ENCODE measurements at regions not wholly inside any gene's neighbourhood (a gene's known extent, or its start where the extent isn't known, plus 50 kb on each side); places are given as distances from the start of the nearest gene placed in this dataset.

DNA sequence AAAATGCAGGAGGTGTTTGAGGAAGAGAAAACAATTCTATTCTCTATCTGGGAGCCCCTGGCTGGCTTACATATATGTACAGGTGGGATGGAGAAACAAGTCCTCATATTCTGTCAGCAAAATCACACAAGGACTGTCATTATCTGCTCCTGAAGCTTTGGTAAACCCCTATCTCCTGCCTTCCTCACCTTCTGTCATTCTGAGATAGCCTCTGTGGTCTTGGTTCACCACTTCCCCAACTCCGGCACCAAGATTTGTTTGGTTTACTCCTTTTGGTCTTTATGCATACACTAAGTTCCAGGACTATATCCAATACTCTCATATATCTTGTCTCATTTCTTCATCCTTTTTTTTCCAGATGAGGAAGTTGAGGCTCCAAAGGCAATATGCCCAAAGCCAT is 551.1 kb downstream of the PLPP3 start (continued):
- peak in 1 of 2 experiments; percentile 25; a peak in 1 of 4 replicates for TF ChIP-seq BHLHE40 (IDR thresholded peaks at IDR 0.05; ENCODE audit: borderline replicate concordance in 1 of 2, low read depth in 2 of 2, low read length in 1 of 2)
- TF ChIP-seq RUNX3 (IDR thresholded peaks at IDR 0.05; ENCODE audit: low read length) = peak; percentile 94
- no peak for TF ChIP-seq SMAD5 (IDR thresholded peaks at IDR 0.05; ENCODE audit: low read depth)
- 0 out of 2 replicates have a peak, but pooled peaks have one; percentile 44 for TF ChIP-seq PAX5 (IDR thresholded peaks at IDR 0.05; ENCODE audit: borderline replicate concordance, low read depth, low read length)
- 0 out of 2 replicates have a peak, but pooled peaks have one; percentile 23 for TF ChIP-seq TCF7 (IDR thresholded peaks at IDR 0.05; ENCODE audit: borderline replicate concordance)
- TF ChIP-seq, protein P1, sequence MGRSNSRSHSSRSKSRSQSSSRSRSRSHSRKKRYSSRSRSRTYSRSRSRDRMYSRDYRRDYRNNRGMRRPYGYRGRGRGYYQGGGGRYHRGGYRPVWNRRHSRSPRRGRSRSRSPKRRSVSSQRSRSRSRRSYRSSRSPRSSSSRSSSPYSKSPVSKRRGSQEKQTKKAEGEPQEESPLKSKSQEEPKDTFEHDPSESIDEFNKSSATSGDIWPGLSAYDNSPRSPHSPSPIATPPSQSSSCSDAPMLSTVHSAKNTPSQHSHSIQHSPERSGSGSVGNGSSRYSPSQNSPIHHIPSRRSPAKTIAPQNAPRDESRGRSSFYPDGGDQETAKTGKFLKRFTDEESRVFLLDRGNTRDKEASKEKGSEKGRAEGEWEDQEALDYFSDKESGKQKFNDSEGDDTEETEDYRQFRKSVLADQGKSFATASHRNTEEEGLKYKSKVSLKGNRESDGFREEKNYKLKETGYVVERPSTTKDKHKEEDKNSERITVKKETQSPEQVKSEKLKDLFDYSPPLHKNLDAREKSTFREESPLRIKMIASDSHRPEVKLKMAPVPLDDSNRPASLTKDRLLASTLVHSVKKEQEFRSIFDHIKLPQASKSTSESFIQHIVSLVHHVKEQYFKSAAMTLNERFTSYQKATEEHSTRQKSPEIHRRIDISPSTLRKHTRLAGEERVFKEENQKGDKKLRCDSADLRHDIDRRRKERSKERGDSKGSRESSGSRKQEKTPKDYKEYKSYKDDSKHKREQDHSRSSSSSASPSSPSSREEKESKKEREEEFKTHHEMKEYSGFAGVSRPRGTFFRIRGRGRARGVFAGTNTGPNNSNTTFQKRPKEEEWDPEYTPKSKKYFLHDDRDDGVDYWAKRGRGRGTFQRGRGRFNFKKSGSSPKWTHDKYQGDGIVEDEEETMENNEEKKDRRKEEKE (IDR thresholded peaks at IDR 0.05) = no peak
- 0 out of 2 replicates have a peak, but pooled peaks have one; percentile 27 for TF ChIP-seq GATAD2B (conservative IDR thresholded peaks at IDR 0.05; ENCODE audit: low read depth)
- TF ChIP-seq FOS (IDR thresholded peaks at IDR 0.05; ENCODE audit: borderline replicate concordance, extremely low read depth, insufficient read length) = no peak
- no peak for TF ChIP-seq ASH2L (IDR thresholded peaks at IDR 0.05; ENCODE audit: borderline replicate concordance, low read depth)
- no peak for TF ChIP-seq ZBED1 (IDR thresholded peaks at IDR 0.05; ENCODE audit: borderline replicate concordance)
- no peak for TF ChIP-seq RAD21 (IDR thresholded peaks at IDR 0.05; ENCODE audit: insufficient read depth, low read depth, low read length)
- TF ChIP-seq YBX1 (IDR thresholded peaks at IDR 0.05) = no peak
- peak; percentile 71; the same call in 1 of the 2 replicates for TF ChIP-seq BCL11A (IDR thresholded peaks at IDR 0.05; ENCODE audit: low read depth, low read length)
- TF ChIP-seq, protein P2, sequence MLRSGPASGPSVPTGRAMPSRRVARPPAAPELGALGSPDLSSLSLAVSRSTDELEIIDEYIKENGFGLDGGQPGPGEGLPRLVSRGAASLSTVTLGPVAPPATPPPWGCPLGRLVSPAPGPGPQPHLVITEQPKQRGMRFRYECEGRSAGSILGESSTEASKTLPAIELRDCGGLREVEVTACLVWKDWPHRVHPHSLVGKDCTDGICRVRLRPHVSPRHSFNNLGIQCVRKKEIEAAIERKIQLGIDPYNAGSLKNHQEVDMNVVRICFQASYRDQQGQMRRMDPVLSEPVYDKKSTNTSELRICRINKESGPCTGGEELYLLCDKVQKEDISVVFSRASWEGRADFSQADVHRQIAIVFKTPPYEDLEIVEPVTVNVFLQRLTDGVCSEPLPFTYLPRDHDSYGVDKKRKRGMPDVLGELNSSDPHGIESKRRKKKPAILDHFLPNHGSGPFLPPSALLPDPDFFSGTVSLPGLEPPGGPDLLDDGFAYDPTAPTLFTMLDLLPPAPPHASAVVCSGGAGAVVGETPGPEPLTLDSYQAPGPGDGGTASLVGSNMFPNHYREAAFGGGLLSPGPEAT (IDR thresholded peaks at IDR 0.05; ENCODE audit: low read depth) = peak; percentile 90
- TF ChIP-seq, protein P3, sequence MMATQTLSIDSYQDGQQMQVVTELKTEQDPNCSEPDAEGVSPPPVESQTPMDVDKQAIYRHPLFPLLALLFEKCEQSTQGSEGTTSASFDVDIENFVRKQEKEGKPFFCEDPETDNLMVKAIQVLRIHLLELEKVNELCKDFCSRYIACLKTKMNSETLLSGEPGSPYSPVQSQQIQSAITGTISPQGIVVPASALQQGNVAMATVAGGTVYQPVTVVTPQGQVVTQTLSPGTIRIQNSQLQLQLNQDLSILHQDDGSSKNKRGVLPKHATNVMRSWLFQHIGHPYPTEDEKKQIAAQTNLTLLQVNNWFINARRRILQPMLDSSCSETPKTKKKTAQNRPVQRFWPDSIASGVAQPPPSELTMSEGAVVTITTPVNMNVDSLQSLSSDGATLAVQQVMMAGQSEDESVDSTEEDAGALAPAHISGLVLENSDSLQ (IDR thresholded peaks at IDR 0.05) = peak; percentile 25; the same call in 1 of the 2 replicates
- TF ChIP-seq ETV6 (conservative IDR thresholded peaks at IDR 0.05 in 1 of 2, IDR thresholded peaks at IDR 0.05 in 1 of 2; ENCODE audit: borderline replicate concordance in 1 of 2, low read depth in 1 of 2) = peak in 1 of 2 experiments; percentile 69; a peak in 2 of 4 replicates
- TF ChIP-seq, protein P4, sequence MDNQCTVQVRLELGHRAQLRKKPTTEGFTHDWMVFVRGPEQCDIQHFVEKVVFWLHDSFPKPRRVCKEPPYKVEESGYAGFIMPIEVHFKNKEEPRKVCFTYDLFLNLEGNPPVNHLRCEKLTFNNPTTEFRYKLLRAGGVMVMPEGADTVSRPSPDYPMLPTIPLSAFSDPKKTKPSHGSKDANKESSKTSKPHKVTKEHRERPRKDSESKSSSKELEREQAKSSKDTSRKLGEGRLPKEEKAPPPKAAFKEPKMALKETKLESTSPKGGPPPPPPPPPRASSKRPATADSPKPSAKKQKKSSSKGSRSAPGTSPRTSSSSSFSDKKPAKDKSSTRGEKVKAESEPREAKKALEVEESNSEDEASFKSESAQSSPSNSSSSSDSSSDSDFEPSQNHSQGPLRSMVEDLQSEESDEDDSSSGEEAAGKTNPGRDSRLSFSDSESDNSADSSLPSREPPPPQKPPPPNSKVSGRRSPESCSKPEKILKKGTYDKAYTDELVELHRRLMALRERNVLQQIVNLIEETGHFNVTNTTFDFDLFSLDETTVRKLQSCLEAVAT (IDR thresholded peaks at IDR 0.05) = peak; percentile 78
- no peak for TF ChIP-seq STAT1 (conservative IDR thresholded peaks at IDR 0.05)
- peak; percentile 31; the same call in 1 of the 2 replicates for TF ChIP-seq BACH1 (IDR thresholded peaks at IDR 0.05; ENCODE audit: borderline replicate concordance)
- TF ChIP-seq MTA2 (IDR thresholded peaks at IDR 0.05; ENCODE audit: low read depth) = peak; percentile 83
- no peak for TF ChIP-seq SRF (IDR thresholded peaks at IDR 0.05; ENCODE audit: low read depth in 2 of 2, low read length in 2 of 2)
- no peak for TF ChIP-seq ZNF384 (IDR thresholded peaks at IDR 0.05; ENCODE audit: borderline replicate concordance, low read depth, low read length)
- no peak for TF ChIP-seq TCF3 (IDR thresholded peaks at IDR 0.05; ENCODE audit: borderline replicate concordance, insufficient read depth, low read depth, low read length)
- peak; percentile 68 for TF ChIP-seq JUNB (IDR thresholded peaks at IDR 0.05)
- peak; percentile 87 for TF ChIP-seq SPI1 (IDR thresholded peaks at IDR 0.05; ENCODE audit: borderline replicate concordance, insufficient read depth, low read depth, low read length)
- TF ChIP-seq DPF2 (IDR thresholded peaks at IDR 0.05) = peak; percentile 76; the same call in 1 of the 2 replicates
